H1 (cell line): ENCODE measurements at regions not wholly inside any gene's neighbourhood (a gene's known extent, or its start where the extent isn't known, plus 50 kb on each side); places are given as distances from the start of the nearest gene placed in this dataset.

Experiments used
- CTCF ChIA-PET: fragments of 300-600 bp; sonication (Branson Sonifier 250); formaldehyde crosslinking; loops from one replicate; lab custom pipeline; 2021; ENCODE audit not compliant: partially characterized antibody; lab: Charles Lee
- POLR2A ChIA-PET: fragments of 300-600 bp; sonication (Branson Sonifier 250); formaldehyde crosslinking; loops from one replicate; lab custom pipeline; 2021; ENCODE audit warnings: inconsistent platforms; ENCODE audit not compliant: partially characterized antibody; lab: Charles Lee
- DNase-seq, 2 experiments: peaks; one replicate each; pipeline versions ENCODE4 v3.0.0 to v3.0.0-alpha.2; 2010 to 2022; ENCODE audit warnings: low spot score in 2 of 2, low read depth in 1 of 2, mixed read lengths in 1 of 2
- FAIRE-seq: peaks from 2 replicates; lab custom pipeline; 2011; peaks lifted over from hg19 to GRCh38; lab: Jason Lieb, UNC
- H2AFZ ChIP-seq: 2 replicates; pipeline ENCODE4 v1.8.1; 2012; ENCODE audit warnings: low read length, inconsistent platforms
- H2AK5ac ChIP-seq: 2 replicates; pipeline ENCODE4 v1.6.1; 2013; ENCODE audit warnings: low read depth, low read length
- H2BK120ac ChIP-seq: replicated peaks from 2 replicates; pipeline ENCODE3; 2013; ENCODE audit warnings: low read depth, low read length, inconsistent platforms
- H2BK12ac ChIP-seq: 2 replicates; pipeline ENCODE4 v1.6.1; 2013; ENCODE audit warnings: low read depth, low read length
- H2BK15ac ChIP-seq: 2 replicates; pipeline ENCODE4 v1.6.1; 2013; ENCODE audit warnings: low read length
- H2BK20ac ChIP-seq: 2 replicates; pipeline ENCODE4 v1.6.1; 2013; ENCODE audit warnings: low read length
- H2BK5ac ChIP-seq: 2 replicates; pipeline ENCODE4 v1.6.1; 2013; ENCODE audit warnings: low read depth, low read length
- H3K14ac ChIP-seq: 2 replicates; pipeline ENCODE4 v1.6.1; 2013; ENCODE audit warnings: inconsistent platforms; ENCODE audit not compliant: insufficient read length
- H3K18ac ChIP-seq: 2 replicates; pipeline ENCODE4 v1.6.1; 2013; ENCODE audit warnings: low read length; ENCODE audit errors: extremely low read depth
- H3K23ac ChIP-seq: 2 replicates; pipeline ENCODE4 v1.6.1; 2013; ENCODE audit warnings: inconsistent platforms; ENCODE audit not compliant: insufficient read length
- H3K23me2 ChIP-seq: 2 replicates; pipeline ENCODE4 v1.6.1; 2013; ENCODE audit warnings: low read depth, low read length
- H3K27ac ChIP-seq: 2 replicates; pipeline ENCODE4 v1.6.1; 2011; ENCODE audit warnings: low read depth, low read length, inconsistent platforms
- H3K27me3 ChIP-seq, 4 experiments: replicated peaks in 1 of 4; 1 replicate in 1 of 4; 2 replicates in 3 of 4; pipeline versions ENCODE4 v1.6.1 to v1.8.1; 2011 to 2013; ENCODE audit warnings: low read length in 3 of 4, mild to moderate bottlenecking in 3 of 4, inconsistent platforms in 2 of 4, mixed read lengths in 2 of 4, moderate library complexity in 1 of 4; ENCODE audit not compliant: control insufficient read depth in 3 of 4, insufficient read depth in 3 of 4; ENCODE audit errors: extremely low read depth in 1 of 4
- H3K36me3 ChIP-seq, 4 experiments: 2 replicates each; pipeline versions ENCODE4 v1.6.1 to v1.8.1; 2011 to 2013; ENCODE audit warnings: mild to moderate bottlenecking in 4 of 4, low read length in 3 of 4, moderate library complexity in 2 of 4, control low read depth in 1 of 4, inconsistent platforms in 1 of 4; ENCODE audit not compliant: insufficient read depth in 4 of 4, control insufficient read depth in 2 of 4
- H3K4ac ChIP-seq: replicated peaks from 2 replicates; pipeline ENCODE3; 2013; ENCODE audit warnings: low read length, low read depth, mixed read lengths, inconsistent platforms; ENCODE audit not compliant: insufficient read length
- H3K4me1 ChIP-seq, 4 experiments: replicated peaks in 1 of 4; 1 replicate in 1 of 4; 2 replicates in 3 of 4; pipeline versions ENCODE4 v1.6.1 to v1.8.1; 2011 to 2013; ENCODE audit warnings: low read length in 3 of 4, inconsistent platforms in 2 of 4, mixed read lengths in 1 of 4; ENCODE audit not compliant: insufficient read depth in 4 of 4, control insufficient read depth in 3 of 4
- H3K4me2 ChIP-seq, 2 experiments: 2 replicates each; pipeline versions ENCODE4 v1.6.1 to v1.8.1; 2011 to 2013; ENCODE audit warnings: low read depth in 2 of 2, low read length in 2 of 2, control low read depth in 1 of 2, inconsistent platforms in 1 of 2, mild to moderate bottlenecking in 1 of 2; ENCODE audit not compliant: insufficient read depth in 1 of 2
- H3K4me3 ChIP-seq, 4 experiments: fragments of 200-600, 300-600 bp in 1 of 4; sonication (generic), shearing (Covaris generic), sonication (Bioruptor Twin) in 1 of 4; 2 replicates each; pipeline versions ENCODE4 v1.5.1 to v1.8.1; 2011 to 2016; ENCODE audit warnings: low read length in 4 of 4, low read depth in 3 of 4, control low read depth in 2 of 4, inconsistent platforms in 2 of 4, mild to moderate bottlenecking in 2 of 4, mixed read lengths in 1 of 4, moderate library complexity in 1 of 4; ENCODE audit not compliant: insufficient read depth in 2 of 4; ENCODE audit errors: extremely low read depth in 1 of 4
- H3K56ac ChIP-seq: replicated peaks from 2 replicates; pipeline ENCODE3; 2013; ENCODE audit warnings: low read depth, mild to moderate bottlenecking, mixed read lengths, low read length, inconsistent platforms; ENCODE audit not compliant: insufficient read length
- H3K79me1 ChIP-seq: 2 replicates; pipeline ENCODE4 v1.6.1; 2013; ENCODE audit warnings: low read depth, low read length, control low read depth
- H3K79me2 ChIP-seq, 2 experiments: 2 replicates each; pipeline versions ENCODE4 v1.6.1 to v1.8.1; 2012 to 2013; ENCODE audit warnings: low read length in 2 of 2, mild to moderate bottlenecking in 2 of 2, inconsistent platforms in 1 of 2; ENCODE audit not compliant: insufficient read depth in 2 of 2, control insufficient read depth in 1 of 2
- H3K9ac ChIP-seq, 4 experiments: replicated peaks in 1 of 4; 1 replicate in 1 of 4; 2 replicates in 3 of 4; pipeline versions ENCODE4 v1.6.1 to v1.8.1; 2011 to 2013; ENCODE audit warnings: low read depth in 3 of 4, low read length in 3 of 4, control low read depth in 2 of 4, mild to moderate bottlenecking in 2 of 4, moderate library complexity in 2 of 4, inconsistent platforms in 1 of 4; ENCODE audit errors: extremely low read depth in 1 of 4
- H3K9me3 ChIP-seq, 2 experiments: 2 replicates each; pipeline versions ENCODE4 v1.6.1 to v1.8.1; 2012 to 2013; ENCODE audit warnings: mild to moderate bottlenecking in 2 of 2, moderate library complexity in 2 of 2, control low read depth in 1 of 2, inconsistent platforms in 1 of 2, low read depth in 1 of 2, low read length in 1 of 2, mixed read lengths in 1 of 2; ENCODE audit not compliant: insufficient read depth in 2 of 2
- H4K20me1 ChIP-seq, 2 experiments: replicated peaks in 1 of 2; 2 replicates each; pipeline versions ENCODE3 to v1.8.1; 2011 to 2013; ENCODE audit warnings: inconsistent platforms in 2 of 2, low read length in 2 of 2, mild to moderate bottlenecking in 1 of 2; ENCODE audit not compliant: insufficient read depth in 2 of 2, control insufficient read depth in 1 of 2
- H4K5ac ChIP-seq: 2 replicates; pipeline ENCODE4 v1.6.1; 2013; ENCODE audit warnings: low read length, low read depth, mixed read lengths, inconsistent platforms; ENCODE audit not compliant: insufficient read length
- H4K8ac ChIP-seq: 2 replicates; pipeline ENCODE4 v1.8.0; 2013; ENCODE audit warnings: mild to moderate bottlenecking, moderate library complexity, low read length, inconsistent platforms; ENCODE audit not compliant: insufficient read depth; ENCODE audit errors: extremely low read depth
- H4K91ac ChIP-seq: replicated peaks from 2 replicates; pipeline ENCODE3; 2013; ENCODE audit warnings: low read length, mixed read lengths, inconsistent platforms; ENCODE audit not compliant: insufficient read length
- ATF2 ChIP-seq: IDR thresholded peaks from 2 replicates; pipeline ENCODE4 v1.6.1; 2012; ENCODE audit warnings: low read length, inconsistent platforms
- CTBP2 ChIP-seq: IDR thresholded peaks from 2 replicates; pipeline ENCODE4 v1.7.0; 2011; ENCODE audit warnings: borderline replicate concordance, mild to moderate bottlenecking, moderate library complexity, mixed read lengths, low read length; ENCODE audit not compliant: insufficient read depth, insufficient read length
- EZH2 ChIP-seq: fragments of 200-600 bp; sonication (generic); IDR thresholded peaks from 2 replicates; pipeline ENCODE4 v1.7.1; 2012; ENCODE audit warnings: low read depth, mild to moderate bottlenecking, moderate library complexity, low read length, inconsistent platforms; ENCODE audit not compliant: severe bottlenecking
- RBBP5 ChIP-seq: IDR thresholded peaks from 2 replicates; pipeline ENCODE4 v1.7.1; 2012; ENCODE audit warnings: low read depth, mild to moderate bottlenecking, inconsistent platforms, low read length, moderate library complexity, borderline replicate concordance
- SIRT6 ChIP-seq: IDR thresholded peaks from one replicate; pipeline ENCODE4 v1.7.1; 2012; ENCODE audit warnings: low read length, inconsistent platforms
- SP4 ChIP-seq: IDR thresholded peaks from 2 replicates; pipeline ENCODE4 v1.6.1; 2012; ENCODE audit warnings: low read length, inconsistent platforms
- WGBS, 2 experiments: shearing (Covaris generic) in 1 of 2; methylation state at CpG; one replicate each; pipeline versions ENCODE4 v1.1.6 to v1.1.7; 2013 to 2015; ENCODE audit warnings: low lambda C conversion rate in 2 of 2, mixed read lengths in 2 of 2, inconsistent platforms in 1 of 2, low coverage in 1 of 2, missing lambda C conversion rate in 1 of 2; ENCODE audit not compliant: insufficient replicate concordance in 2 of 2, insufficient coverage in 1 of 2, insufficient read length in 1 of 2; ENCODE audit errors: extremely low coverage in 1 of 2, missing lambda C conversion rate in 1 of 2; 5-methylcytosine and 5-hydroxymethylcytosine counted together

GRCh38 chr21:27326301-27326700 is 359.4 kb upstream of the ADAMTS5 start:
- TF ChIP-seq SP4 (no peak), ATF2 (no peak), SIRT6 (no peak), EZH2 (no peak), CTBP2 (no peak), RBBP5 (no peak)
- TF ChIP-seq, all 59 proteins: peak for 0
- no peak overlapping the region for H2BK15ac ChIP-seq
- H3K56ac ChIP-seq, result no peak overlapping the region
- H2BK120ac ChIP-seq, result no peak overlapping the region
- H3K9me3 ChIP-seq, result no peaks in the 10 kb centered on the region
- no peak overlapping the region for H3K4me2 ChIP-seq
- H3K18ac ChIP-seq, result no peak overlapping the region
- DNase-seq (no peak), FAIRE-seq (no peak)
- H3K36me3 ChIP-seq, result no peaks in the 10 kb centered on the region
- ChIA-PET POLR2A (no interaction called here), CTCF (no interaction called here)
- H4K20me1 ChIP-seq, result no peaks in the 10 kb centered on the region
- no peak overlapping the region for H3K9ac ChIP-seq
- H3K23ac ChIP-seq, result no peak overlapping the region
- H3K79me2 ChIP-seq, result no peaks in the 10 kb centered on the region
- H2AFZ ChIP-seq, result no peak overlapping the region
- H3K4me1 ChIP-seq, result no peaks in the 10 kb centered on the region
- H2BK20ac ChIP-seq, result no peak overlapping the region
- no peak overlapping the region for H3K4me3 ChIP-seq
- H4K91ac ChIP-seq, result no peak overlapping the region
- no peak overlapping the region for H2AK5ac ChIP-seq
- H3K79me1 ChIP-seq, result no peaks in the 10 kb centered on the region
- H3K14ac ChIP-seq, result no peak overlapping the region
- H3K23me2 ChIP-seq, result no peaks in the 10 kb centered on the region
- H4K5ac ChIP-seq, result no peak overlapping the region
- H3K4ac ChIP-seq, result no peak overlapping the region
- H2BK12ac ChIP-seq, result no peak overlapping the region
- H3K27ac ChIP-seq, result no peak overlapping the region
- 54% methylated on average over 4 of the region's 4 CpGs; no CpG with 5 or more reads in 1 of the 2 experiments for WGBS, 2 experiments
- no peak overlapping the region for H4K8ac ChIP-seq
- H2BK5ac ChIP-seq, result no peak overlapping the region
- H3K27me3 ChIP-seq, result no peaks in the 10 kb centered on the region
